ENCODE measurements at regions not wholly inside any gene's neighbourhood (a gene's known extent, or its start where the extent isn't known, plus 50 kb on each side); places are given as distances from the start of the nearest gene placed in this dataset.
A peak's percentile ranks its signal among the peaks of the same experiment; 100 is the strongest.

DNA sequence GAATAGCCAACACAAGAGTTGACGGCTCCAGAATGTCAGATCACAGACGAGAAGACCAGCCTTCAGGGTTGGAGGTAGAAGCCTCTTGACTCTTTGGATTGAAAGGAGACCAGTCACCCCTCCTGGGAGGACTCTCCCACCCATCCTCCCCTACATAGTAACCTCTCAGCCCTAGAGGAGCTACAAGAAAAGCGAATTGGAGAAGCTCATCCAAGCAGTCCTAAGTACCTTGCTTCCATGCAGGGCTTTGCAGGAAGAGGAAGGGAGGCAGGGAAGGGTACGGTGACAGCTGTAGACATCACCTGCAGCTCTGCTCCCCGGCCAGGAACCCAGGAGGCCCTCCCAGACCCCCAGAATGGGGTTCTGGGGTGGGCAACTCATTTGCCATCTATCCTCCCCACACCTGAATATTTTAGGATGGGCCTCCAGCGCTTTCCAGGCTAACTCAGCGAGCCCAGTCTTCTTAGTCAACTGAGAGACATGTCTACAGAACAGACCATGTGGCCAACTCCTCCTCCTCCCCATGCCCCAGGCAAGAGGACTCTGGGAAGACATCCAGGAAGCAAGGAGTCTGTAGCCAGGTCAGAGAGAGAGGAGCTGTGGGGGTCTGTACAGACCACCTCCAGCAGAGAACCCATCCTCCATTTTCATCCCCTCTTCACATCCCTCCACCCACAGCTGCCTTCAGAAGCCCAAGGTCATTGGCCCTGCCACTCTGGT lies 55.6 kb upstream of the LBX1 start:
- Histone ChIP-seq H3K4me1 (ENCODE audit: low read depth, poor library complexity, severe bottlenecking) (peaks cover 53% of the 10 kb centered on the region), H3K79me2 (ENCODE audit: insufficient read depth, low read depth) (no peaks in the 10 kb centered on the region), H3K4me3 (IDR thresholded peaks at IDR 0.05; ENCODE audit: insufficient read depth, low read depth, low read length) (no peak overlapping the region), H3K4me2 (peak overlapping the region; percentile 91), H3K27ac (peak overlapping the region; percentile 32; the same call in 1 of the 2 replicates), H4K20me1 (ENCODE audit: insufficient read depth) (no peaks in the 10 kb centered on the region), H3K36me3 (ENCODE audit: insufficient read depth) (no peaks in the 10 kb centered on the region), H2AFZ (ENCODE audit: low read depth) (peak overlapping the region; percentile 79), H3K27me3 (ENCODE audit: insufficient read depth, low read depth) (no peaks in the 10 kb centered on the region), H3K9ac (peak overlapping the region; percentile 27; the same call in 1 of the 2 replicates)
- TF ChIP-seq, protein P1, sequence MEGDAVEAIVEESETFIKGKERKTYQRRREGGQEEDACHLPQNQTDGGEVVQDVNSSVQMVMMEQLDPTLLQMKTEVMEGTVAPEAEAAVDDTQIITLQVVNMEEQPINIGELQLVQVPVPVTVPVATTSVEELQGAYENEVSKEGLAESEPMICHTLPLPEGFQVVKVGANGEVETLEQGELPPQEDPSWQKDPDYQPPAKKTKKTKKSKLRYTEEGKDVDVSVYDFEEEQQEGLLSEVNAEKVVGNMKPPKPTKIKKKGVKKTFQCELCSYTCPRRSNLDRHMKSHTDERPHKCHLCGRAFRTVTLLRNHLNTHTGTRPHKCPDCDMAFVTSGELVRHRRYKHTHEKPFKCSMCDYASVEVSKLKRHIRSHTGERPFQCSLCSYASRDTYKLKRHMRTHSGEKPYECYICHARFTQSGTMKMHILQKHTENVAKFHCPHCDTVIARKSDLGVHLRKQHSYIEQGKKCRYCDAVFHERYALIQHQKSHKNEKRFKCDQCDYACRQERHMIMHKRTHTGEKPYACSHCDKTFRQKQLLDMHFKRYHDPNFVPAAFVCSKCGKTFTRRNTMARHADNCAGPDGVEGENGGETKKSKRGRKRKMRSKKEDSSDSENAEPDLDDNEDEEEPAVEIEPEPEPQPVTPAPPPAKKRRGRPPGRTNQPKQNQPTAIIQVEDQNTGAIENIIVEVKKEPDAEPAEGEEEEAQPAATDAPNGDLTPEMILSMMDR (conservative IDR thresholded peaks at IDR 0.05; ENCODE audit: low read depth, low read length): no peak

DNA sequence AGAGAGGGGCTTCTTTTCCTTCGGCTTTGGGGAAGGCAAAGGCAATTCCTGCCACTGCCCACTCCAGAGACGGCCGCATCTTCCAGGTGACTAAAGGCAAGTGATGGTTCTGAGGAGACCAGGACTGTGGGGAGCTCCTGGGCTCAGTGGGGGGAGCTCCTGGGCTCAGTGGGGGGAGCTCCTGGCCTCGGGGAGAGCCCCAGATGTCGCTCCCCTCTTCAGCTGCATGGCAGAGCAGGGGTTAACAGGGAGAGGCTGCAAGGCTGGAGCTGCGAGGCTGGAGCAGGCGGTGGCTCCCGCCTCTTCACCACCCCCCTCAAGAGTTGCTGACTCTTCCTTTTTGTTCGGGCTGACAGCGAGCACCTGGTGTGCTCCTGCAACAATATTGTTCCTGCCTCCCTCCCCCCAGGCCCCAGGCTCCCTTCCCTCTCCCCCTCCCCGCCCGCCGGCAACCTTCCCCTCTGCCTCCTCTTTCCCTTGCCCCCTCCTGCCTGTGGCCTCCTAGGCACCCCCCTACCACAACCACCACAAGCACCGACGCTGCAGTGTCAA lies 56.3 kb upstream of the LBX1 start:
- H2AFZ ChIP-seq (ENCODE audit: low read depth): peak overlapping the region; percentile 79
- H3K4me1 ChIP-seq (ENCODE audit: low read depth, poor library complexity, severe bottlenecking): peaks cover 60% of the 10 kb centered on the region
- H3K27me3 ChIP-seq (ENCODE audit: insufficient read depth, low read depth): no peaks in the 10 kb centered on the region
- no peaks in the 10 kb centered on the region for H4K20me1 ChIP-seq (ENCODE audit: insufficient read depth)
- TF ChIP-seq, protein P1 (conservative IDR thresholded peaks at IDR 0.05; ENCODE audit: low read depth, low read length): no peak
- no peak overlapping the region for H3K4me3 ChIP-seq (IDR thresholded peaks at IDR 0.05; ENCODE audit: insufficient read depth, low read depth, low read length)
- H3K9ac ChIP-seq: peak overlapping the region; percentile 27; the same call in 1 of the 2 replicates
- H3K36me3 ChIP-seq (ENCODE audit: insufficient read depth): no peaks in the 10 kb centered on the region
- no peaks in the 10 kb centered on the region for H3K79me2 ChIP-seq (ENCODE audit: insufficient read depth, low read depth)
- H3K27ac ChIP-seq: peak overlapping the region; percentile 32; the same call in 1 of the 2 replicates
- H3K4me2 ChIP-seq: peak overlapping the region; percentile 91

DNA sequence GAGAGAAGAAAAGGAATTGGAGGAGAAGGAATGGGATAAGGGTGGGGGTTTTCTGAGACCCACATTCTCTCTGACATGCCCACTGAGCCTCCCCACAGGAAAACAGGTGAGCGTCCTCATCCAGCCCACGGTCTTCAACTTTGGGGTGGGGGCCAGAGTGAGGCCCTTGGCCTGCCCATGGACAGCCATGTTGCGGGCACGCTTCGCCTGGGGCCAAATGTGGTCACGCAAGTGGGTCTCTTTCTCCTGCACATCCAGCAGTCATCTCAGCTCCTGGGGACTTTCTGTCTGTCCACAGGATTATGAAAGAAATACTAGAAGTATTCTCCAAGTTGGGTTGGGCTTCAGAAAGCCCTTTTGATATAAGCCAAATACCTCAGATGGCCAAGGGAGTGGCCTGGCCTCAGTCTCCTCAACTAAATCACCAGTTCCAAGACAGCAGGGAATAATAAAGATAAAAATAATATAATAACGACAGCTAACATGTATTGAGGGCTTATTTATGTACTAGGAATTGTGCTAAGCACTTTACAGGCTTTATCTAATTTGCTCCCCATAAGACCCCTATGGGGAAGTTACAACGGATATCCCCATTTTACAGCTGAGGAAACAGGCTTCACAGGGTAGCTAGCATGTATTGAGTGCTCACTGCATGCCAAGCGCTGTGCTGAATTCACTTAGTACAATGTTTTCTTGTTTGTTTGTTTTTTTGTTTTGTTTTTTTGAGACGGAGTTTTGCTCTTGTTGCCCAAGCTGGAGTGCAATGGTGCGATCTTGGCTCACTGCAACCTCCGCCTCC lies 57.2 kb upstream of the LBX1 start:
- Histone ChIP-seq H3K4me3 (IDR thresholded peaks at IDR 0.05; ENCODE audit: insufficient read depth, low read depth, low read length) (no peak overlapping the region), H2AFZ (ENCODE audit: low read depth) (peak overlapping the region; percentile 79; the same call in 1 of the 2 replicates), H3K4me2 (peak overlapping the region; percentile 91), H3K27ac (peak overlapping the region; percentile 32; the same call in 1 of the 2 replicates), H3K36me3 (ENCODE audit: insufficient read depth) (no peaks in the 10 kb centered on the region), H3K4me1 (ENCODE audit: low read depth, poor library complexity, severe bottlenecking) (peaks cover 61% of the 10 kb centered on the region), H3K79me2 (ENCODE audit: insufficient read depth, low read depth) (no peaks in the 10 kb centered on the region), H3K27me3 (ENCODE audit: insufficient read depth, low read depth) (no peaks in the 10 kb centered on the region), H3K9ac (peak overlapping the region; percentile 27; the same call in 1 of the 2 replicates), H4K20me1 (ENCODE audit: insufficient read depth) (no peaks in the 10 kb centered on the region)
- TF ChIP-seq, protein P1 (conservative IDR thresholded peaks at IDR 0.05; ENCODE audit: low read depth, low read length): no peak

DNA sequence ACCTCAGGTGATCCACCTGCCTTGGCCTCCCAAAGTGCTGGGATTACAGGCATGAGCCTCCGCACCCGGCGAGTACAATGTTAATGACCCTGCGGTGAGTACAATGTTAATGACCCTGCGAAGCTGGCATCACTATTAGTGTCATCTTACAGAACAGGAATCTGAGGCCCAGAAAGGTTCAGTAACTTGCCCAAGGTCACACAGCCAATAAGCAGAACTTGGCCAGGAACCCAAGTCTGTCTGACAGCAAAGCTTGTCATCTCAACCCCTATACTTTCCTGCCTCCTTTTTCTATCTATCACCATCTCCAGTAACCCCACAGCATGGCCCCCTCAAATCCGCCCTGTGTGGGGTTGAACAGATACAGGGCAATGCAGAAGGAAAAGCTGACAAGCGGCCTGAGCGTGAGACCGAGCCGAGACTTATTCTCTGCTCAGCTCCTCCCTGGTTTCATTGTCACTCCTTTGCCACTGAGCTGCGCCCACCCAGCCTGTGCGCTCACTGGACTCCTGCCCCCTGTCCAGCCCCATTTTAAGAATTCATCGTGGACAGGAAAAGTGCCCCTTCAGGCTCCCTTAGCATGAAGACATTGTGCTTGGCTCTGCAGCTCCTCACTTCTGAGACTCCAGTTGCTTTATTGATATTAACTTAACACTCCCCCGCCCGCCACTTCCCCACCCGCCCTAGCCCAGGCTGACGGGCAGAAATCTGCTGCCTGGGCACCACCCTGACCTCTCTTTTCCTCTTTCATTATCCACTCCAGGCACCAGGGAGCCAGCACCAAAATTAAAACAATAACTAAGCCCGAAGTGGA lies 58.1 kb upstream of the LBX1 start:
- TF ChIP-seq, protein P1 (conservative IDR thresholded peaks at IDR 0.05; ENCODE audit: low read depth, low read length): no peak
- no peak overlapping the region for H3K9ac ChIP-seq
- no peak overlapping the region for H3K4me2 ChIP-seq
- H2AFZ ChIP-seq (ENCODE audit: low read depth): no peak overlapping the region
- H3K27ac ChIP-seq: no peak overlapping the region
- peaks cover 55% of the 10 kb centered on the region for H3K4me1 ChIP-seq (ENCODE audit: low read depth, poor library complexity, severe bottlenecking)
- no peak overlapping the region for H3K4me3 ChIP-seq (IDR thresholded peaks at IDR 0.05; ENCODE audit: insufficient read depth, low read depth, low read length)
- H3K36me3 ChIP-seq (ENCODE audit: insufficient read depth): no peaks in the 10 kb centered on the region
- no peaks in the 10 kb centered on the region for H3K79me2 ChIP-seq (ENCODE audit: insufficient read depth, low read depth)
- H3K27me3 ChIP-seq (ENCODE audit: insufficient read depth, low read depth): 0 out of 2 replicates have a peak, but pooled peaks cover 2% of the 10 kb centered on the region
- H4K20me1 ChIP-seq (ENCODE audit: insufficient read depth): no peaks in the 10 kb centered on the region

Measured in KMS-11 (cell line).